22Rv1 (cell line): ENCODE measurements at regions not wholly inside any gene's neighbourhood (a gene's known extent, or its start where the extent isn't known, plus 50 kb on each side); places are given as distances from the start of the nearest gene placed in this dataset.

Experiments used
- H3K27ac ChIP-seq: fragments of 450-650 bp; 2 replicates; pipeline ENCODE4 v1.5.1; 2017
- ZFX ChIP-seq: fragments of 450-650 bp; IDR thresholded peaks from 2 replicates; pipeline ENCODE4 v1.6.1; 2017; ENCODE audit warnings: antibody characterized with exemption, borderline replicate concordance
- TF ChIP-seq, protein P1 (sequence below): fragments of 450-650 bp; IDR thresholded peaks from 2 replicates; pipeline ENCODE4 v1.5.1; 2017; ENCODE audit warnings: mild to moderate bottlenecking

DNA sequence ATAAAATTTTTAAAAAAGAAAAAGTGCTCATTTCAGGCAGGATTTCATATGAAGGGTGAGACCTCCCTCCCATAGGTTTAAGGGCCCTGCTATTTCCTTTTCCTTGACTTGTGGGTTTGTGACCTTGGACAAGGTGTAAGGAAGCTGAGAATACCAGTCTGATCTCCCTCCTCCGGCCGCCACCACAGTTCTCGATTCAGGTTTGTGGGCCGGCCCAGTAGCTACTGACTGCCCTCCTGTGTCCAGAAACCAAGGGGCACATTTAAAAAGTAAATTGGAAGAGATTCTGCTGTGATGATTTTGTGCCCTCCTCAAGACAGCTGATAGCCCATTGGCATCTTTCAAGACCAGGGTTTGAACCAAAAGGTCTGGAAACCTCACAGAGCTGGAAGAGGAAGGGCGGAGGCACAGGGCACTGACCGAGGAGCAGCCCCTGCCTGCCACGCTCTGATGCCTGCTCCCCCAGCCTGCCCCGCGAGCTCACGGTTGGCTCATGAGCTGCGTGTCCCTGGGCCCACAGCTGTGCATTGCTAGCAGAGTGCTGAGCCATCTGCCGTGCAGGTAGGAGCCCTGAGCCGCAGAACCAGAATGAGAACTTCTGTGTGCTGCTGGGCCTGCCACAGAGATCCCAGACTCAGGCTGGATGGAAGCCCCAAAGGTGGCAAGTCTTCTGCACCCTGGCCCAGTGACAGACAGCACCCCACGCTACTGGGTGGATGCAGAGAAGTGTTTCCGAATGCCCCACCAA is 348.7 kb downstream of the NPHP4 start:
- TF ChIP-seq, protein P1, sequence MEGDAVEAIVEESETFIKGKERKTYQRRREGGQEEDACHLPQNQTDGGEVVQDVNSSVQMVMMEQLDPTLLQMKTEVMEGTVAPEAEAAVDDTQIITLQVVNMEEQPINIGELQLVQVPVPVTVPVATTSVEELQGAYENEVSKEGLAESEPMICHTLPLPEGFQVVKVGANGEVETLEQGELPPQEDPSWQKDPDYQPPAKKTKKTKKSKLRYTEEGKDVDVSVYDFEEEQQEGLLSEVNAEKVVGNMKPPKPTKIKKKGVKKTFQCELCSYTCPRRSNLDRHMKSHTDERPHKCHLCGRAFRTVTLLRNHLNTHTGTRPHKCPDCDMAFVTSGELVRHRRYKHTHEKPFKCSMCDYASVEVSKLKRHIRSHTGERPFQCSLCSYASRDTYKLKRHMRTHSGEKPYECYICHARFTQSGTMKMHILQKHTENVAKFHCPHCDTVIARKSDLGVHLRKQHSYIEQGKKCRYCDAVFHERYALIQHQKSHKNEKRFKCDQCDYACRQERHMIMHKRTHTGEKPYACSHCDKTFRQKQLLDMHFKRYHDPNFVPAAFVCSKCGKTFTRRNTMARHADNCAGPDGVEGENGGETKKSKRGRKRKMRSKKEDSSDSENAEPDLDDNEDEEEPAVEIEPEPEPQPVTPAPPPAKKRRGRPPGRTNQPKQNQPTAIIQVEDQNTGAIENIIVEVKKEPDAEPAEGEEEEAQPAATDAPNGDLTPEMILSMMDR = no peak
- TF ChIP-seq ZFX = no peak
- no peak overlapping the region for H3K27ac ChIP-seq

DNA sequence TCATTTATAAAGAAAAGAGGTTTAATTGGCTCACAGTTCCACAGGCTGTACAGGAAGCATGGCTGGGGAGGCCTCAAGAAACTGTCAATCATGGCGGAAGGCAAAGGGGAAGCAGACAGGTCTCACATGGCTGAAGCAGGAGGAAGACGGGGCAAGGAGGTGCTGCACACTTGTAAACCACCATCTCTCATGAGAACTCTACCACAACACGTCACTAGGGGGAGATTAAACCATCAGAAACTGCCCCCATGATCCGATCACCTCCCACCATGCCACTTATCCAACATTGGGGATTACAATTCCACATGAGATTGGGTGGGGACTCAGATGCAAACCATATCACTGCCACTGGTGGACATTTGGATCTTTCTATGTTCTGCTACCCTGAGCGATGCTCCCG is 351.4 kb downstream of the NPHP4 start:
- TF ChIP-seq, protein P1 = peak; percentile 12; the same call in 1 of the 2 replicates
- TF ChIP-seq ZFX = no peak
- no peak overlapping the region for H3K27ac ChIP-seq

DNA sequence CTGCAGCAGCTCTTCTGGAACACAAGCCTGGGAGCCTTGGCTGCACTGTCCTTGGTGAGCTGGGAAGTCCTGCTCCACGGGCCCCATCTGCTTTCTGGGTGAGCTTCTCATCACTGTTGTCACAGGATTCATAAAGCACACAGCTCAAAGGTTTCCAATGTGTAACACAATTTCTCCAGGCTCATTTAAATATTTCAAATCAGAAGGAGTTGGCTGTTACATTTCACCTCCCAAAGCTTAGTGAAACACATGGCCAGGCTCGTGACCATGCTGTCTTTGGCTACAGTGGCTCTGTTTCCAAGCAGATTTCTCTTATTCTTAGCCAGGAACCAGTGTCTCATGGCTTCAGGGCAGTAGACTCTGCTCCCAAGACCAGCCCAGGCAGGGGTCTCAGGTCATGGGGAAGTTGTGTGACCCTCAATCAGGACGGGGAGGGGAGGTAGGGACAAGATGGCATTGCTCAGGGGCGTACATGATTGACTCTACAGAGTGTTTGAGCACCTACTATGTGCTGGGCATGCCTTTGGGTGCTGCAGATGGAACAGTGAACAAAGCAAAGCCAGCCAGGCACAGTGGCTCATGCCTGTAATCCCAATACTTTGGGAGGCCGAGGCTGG is 353.0 kb downstream of the NPHP4 start:
- TF ChIP-seq, protein P1 = no peak
- TF ChIP-seq ZFX = no peak
- H3K27ac ChIP-seq = no peak overlapping the region

DNA sequence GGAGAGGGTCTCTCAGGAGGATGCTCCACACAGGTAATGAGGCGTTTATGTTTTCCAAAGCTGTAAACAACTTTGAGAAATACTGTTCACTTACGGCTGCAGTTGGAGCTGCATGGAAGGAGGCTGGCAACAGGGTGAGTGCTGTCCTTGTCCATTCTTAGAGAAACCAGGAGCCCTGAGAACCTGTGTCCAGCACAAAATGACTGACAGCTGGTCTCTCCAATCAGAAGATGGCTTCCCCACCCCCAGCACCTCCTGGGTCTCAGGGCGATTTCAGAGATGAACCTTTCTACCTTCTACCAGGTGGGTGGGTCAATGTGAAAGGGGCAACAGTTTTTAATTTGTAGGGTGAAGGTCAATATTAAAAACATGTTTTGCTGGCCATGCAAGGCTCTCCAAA is 353.6 kb downstream of the NPHP4 start:
- TF ChIP-seq, protein P1 = no peak
- no peak for TF ChIP-seq ZFX
- H3K27ac ChIP-seq = no peak overlapping the region

DNA sequence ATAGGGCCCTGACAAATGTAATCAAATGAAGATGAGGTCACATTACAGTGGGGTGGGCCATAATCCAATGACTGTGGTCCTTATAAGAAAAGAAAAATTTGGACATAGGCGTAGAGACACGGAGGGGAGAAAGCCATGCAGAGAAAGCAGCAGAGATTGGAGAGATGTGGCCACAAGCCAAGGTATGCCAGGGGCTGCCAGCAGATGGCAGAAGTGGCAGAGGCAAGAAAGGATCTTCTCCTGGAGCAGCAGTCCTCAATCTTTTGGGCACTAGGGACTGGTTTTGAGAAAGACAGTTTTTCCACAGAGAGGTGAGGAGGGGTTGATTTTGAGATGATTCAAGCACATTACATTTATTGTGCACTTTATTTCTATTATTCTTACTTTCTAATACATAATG is 355.1 kb downstream of the NPHP4 start:
- TF ChIP-seq, protein P1 = peak; percentile 72
- TF ChIP-seq ZFX = no peak
- H3K27ac ChIP-seq = no peak overlapping the region

DNA sequence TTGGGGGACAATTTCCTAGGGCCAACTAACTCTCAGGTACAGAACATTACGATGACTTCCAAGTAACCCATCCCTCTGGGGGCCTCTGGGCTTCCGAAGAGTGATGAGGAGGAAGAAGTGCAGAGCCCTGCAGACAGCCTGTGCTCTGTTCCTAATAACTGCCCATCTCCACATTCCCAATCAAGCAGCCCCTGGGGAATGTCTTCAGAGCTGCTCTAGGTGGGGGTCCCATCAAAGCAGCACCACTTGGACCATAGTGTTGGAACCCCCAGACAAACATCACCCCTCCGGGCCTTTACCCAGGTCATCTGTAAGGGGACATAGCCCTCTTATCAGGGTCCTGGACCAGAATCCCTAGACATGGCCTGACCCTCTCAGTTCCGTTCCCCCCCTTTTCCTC is 357.3 kb downstream of the NPHP4 start:
- no peak for TF ChIP-seq ZFX
- TF ChIP-seq, protein P1 = no peak
- no peak overlapping the region for H3K27ac ChIP-seq

DNA sequence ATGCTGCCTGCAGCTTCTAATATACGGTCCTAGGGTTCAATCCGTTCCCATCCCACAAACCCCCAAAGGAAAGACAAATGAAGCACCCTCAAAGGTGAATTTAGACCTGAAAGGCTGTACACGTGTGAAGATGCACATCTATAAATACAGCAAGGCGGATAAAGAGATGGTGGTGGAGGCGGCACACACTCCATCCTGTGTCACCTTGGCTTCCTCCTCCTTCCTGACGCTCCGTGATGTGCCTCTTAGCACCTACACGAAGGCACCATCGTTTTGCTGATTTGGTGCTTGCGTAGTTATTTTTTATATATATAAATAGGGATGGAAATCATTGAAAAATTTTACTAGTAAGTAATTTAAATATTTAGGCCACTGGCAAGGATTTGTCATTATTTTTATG is 359.4 kb downstream of the NPHP4 start:
- no peak overlapping the region for H3K27ac ChIP-seq
- TF ChIP-seq, protein P1 = no peak
- no peak for TF ChIP-seq ZFX
